Neural progenitor cell (in vitro differentiated cells): ENCODE measurements at regions not wholly inside any gene's neighbourhood (a gene's known extent, or its start where the extent isn't known, plus 50 kb on each side); places are given as distances from the start of the nearest gene placed in this dataset.

ENCODE experiments used
- CTCF ChIP-seq: fragments of 200-600 bp; sonication (generic); IDR thresholded peaks from 2 replicates; pipeline ENCODE4 v1.5.1; 2017; ENCODE audit warnings: antibody characterized with exemption, mild to moderate bottlenecking
- EZH2 ChIP-seq: fragments of 200-600 bp; sonication (generic); IDR thresholded peaks from 2 replicates; pipeline ENCODE4 v1.6.1; 2017; ENCODE audit warnings: antibody characterized with exemption, mild to moderate bottlenecking, moderate library complexity
- EZH2phosphoT487 ChIP-seq: fragments of 200-600 bp; sonication (generic); IDR thresholded peaks from 2 replicates; pipeline ENCODE4 v1.6.1; 2017; ENCODE audit warnings: antibody characterized with exemption

DNA sequence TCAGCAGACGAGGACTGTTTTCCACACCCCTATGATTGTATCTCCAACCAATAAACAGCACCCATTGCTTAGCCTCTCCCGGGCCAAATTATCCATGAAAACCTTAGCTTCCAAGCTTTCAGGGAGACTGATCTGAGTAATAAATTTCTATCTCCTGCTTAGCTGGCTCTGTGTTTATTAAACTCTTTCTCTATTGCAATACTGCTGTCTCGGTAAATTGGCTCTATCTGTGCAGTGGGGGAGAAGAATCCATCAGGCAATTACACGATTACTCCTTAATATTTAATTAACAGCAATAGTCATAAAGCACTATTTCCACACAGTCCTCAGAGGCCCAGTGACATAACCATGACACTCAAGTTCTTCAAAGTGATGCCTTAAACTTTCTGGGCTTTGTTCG lies 1122.8 kb downstream of the TYW1 start:
- no peak for TF ChIP-seq CTCF
- no peak for TF ChIP-seq EZH2phosphoT487
- no peak for TF ChIP-seq EZH2
